ENCODE measurements at regions not wholly inside any gene's neighbourhood (a gene's known extent, or its start where the extent isn't known, plus 50 kb on each side); places are given as distances from the start of the nearest gene placed in this dataset.

GRCh38 chr22:22776121-22776520, 111.5 kb upstream of the IGLL5 start:
- ATAC-seq (no peak), DNase-seq (no peak)
- Histone ChIP-seq H3K4me3 (no peak overlapping the region), H3K27me3 (no peaks in the 10 kb centered on the region), H3K36me3 (replicated peaks in 1 of 2; ENCODE audit: insufficient read depth in 1 of 2, low read depth in 2 of 2) (no peaks in the 10 kb centered on the region), H3K4me1 (no peaks in the 10 kb centered on the region), H3K9me3 (no peaks in the 10 kb centered on the region), H3K27ac (no peak overlapping the region)
- intact Hi-C loops (cut with DNase I), result no loop called here
- TF ChIP-seq CTCF (IDR thresholded peaks at IDR 0.05), result no peak
- no peak for TF ChIP-seq POLR2A (IDR thresholded peaks at IDR 0.05)
- WGBS, 2 donors, result 74 to 92% methylated on average over 3 of the region's 3 CpGs

GRCh38 chr22:22779213-22779612, 108.4 kb upstream of the IGLL5 start:
- no peaks in the 10 kb centered on the region for H3K4me1 ChIP-seq
- WGBS, 2 donors, result 79 to 83% methylated on average over 4 of the region's 4 CpGs
- no peak for TF ChIP-seq POLR2A (IDR thresholded peaks at IDR 0.05)
- no peak for TF ChIP-seq CTCF (IDR thresholded peaks at IDR 0.05)

GRCh38 chr22:22783575-22783974, 104.0 kb upstream of the IGLL5 start:
- WGBS, 2 donors, result 34 to 47% methylated on average over 3 of the region's 3 CpGs
- no peak for TF ChIP-seq POLR2A (IDR thresholded peaks at IDR 0.05)
- TF ChIP-seq CTCF (IDR thresholded peaks at IDR 0.05), result no peak
- H3K27me3 ChIP-seq, result peaks cover 0 to 3% of the 10 kb centered on the region in 2 donors
- H3K36me3 ChIP-seq (replicated peaks in 1 of 2; ENCODE audit: insufficient read depth in 1 of 2, low read depth in 2 of 2), result no peaks in the 10 kb centered on the region
- peaks cover 22% of the 10 kb centered on the region for H3K4me1 ChIP-seq
- H3K27ac ChIP-seq, result no peak overlapping the region
- H3K9me3 ChIP-seq, result no peaks in the 10 kb centered on the region
- DNase-seq (no peak), ATAC-seq (no peak)
- intact Hi-C loops (cut with DNase I), result no loop called here
- no peak overlapping the region for H3K4me3 ChIP-seq

More at GRCh38 chr22:22779213-22779612, 108.4 kb upstream of the IGLL5 start:
- ATAC-seq (no peak), DNase-seq (no peak)
- intact Hi-C loops (cut with DNase I), result no loop called here
- H3K36me3 ChIP-seq (replicated peaks in 1 of 2; ENCODE audit: insufficient read depth in 1 of 2, low read depth in 2 of 2), result no peaks in the 10 kb centered on the region
- no peaks in the 10 kb centered on the region for H3K9me3 ChIP-seq
- peaks cover 0 to 3% of the 10 kb centered on the region in 2 donors for H3K27me3 ChIP-seq
- H3K27ac ChIP-seq, result no peak overlapping the region
- no peak overlapping the region for H3K4me3 ChIP-seq

- intact Hi-C loops (cut with DNase I), result no loop called here
- H3K36me3 ChIP-seq (replicated peaks in 1 of 2; ENCODE audit: insufficient read depth in 1 of 2, low read depth in 2 of 2), result no peaks in the 10 kb centered on the region
- TF ChIP-seq POLR2A (IDR thresholded peaks at IDR 0.05) (no peak), CTCF (IDR thresholded peaks at IDR 0.05) (no peak)
- WGBS, 2 donors, result 29 to 48% methylated on average over 3 of the region's 3 CpGs
- ATAC-seq, result no peak
- H3K9me3 ChIP-seq, result no peaks in the 10 kb centered on the region
- peaks cover 0 to 3% of the 10 kb centered on the region in 2 donors for H3K27me3 ChIP-seq
- DNase-seq, result no peak
- H3K27ac ChIP-seq, result peak overlapping the region in 1 of 4 donors; percentile 17
- H3K4me1 ChIP-seq, result peaks cover 22% of the 10 kb centered on the region
- no peak overlapping the region for H3K4me3 ChIP-seq
These were observed 103.2 kb upstream of the IGLL5 start for GRCh38 chr22:22784249-22785039.
